ENCODE measurements at regions not wholly inside any gene's neighbourhood (a gene's known extent, or its start where the extent isn't known, plus 50 kb on each side); places are given as distances from the start of the nearest gene placed in this dataset.
"Not testable (repeated sequence)": the region's sequence is repeated elsewhere in the genome, so short reads cannot be mapped to it uniquely, and the experiment has no call there.

- DNase-seq (ENCODE audit: low read depth, low spot score), result no peak
- ChIA-PET CTCF (no interaction called here), POLR2A (no interaction called here)
- no peak for TF ChIP-seq CTCF (IDR thresholded peaks at IDR 0.05; ENCODE audit: insufficient read depth, low read length, missing control alignments)
- no peak overlapping the region for H3K4me3 ChIP-seq (ENCODE audit: low read depth, low read length)
Observed at GRCh38 chr17:22373911-22374310, 681.6 kb downstream of the KCNJ18 start.

- H3K4me3 ChIP-seq (ENCODE audit: low read depth, low read length), result no peak overlapping the region
- ChIA-PET POLR2A (no interaction called here), CTCF (no interaction called here)
- DNase-seq (ENCODE audit: low read depth, low spot score), result no peak
- TF ChIP-seq CTCF (IDR thresholded peaks at IDR 0.05; ENCODE audit: insufficient read depth, low read length, missing control alignments), result no peak
Observed at GRCh38 chr17:22374741-22375140, 682.4 kb downstream of the KCNJ18 start.

GRCh38 chr17:22376747-22377146 is 684.4 kb downstream of the KCNJ18 start:
- H3K4me3 ChIP-seq (ENCODE audit: low read depth, low read length); CTCF ChIA-PET; DNase-seq (ENCODE audit: low read depth, low spot score); POLR2A ChIA-PET: not testable (repeated sequence)

GRCh38 chr17:22378748-22379147 is 686.4 kb downstream of the KCNJ18 start:
- POLR2A ChIA-PET; DNase-seq (ENCODE audit: low read depth, low spot score); H3K4me3 ChIP-seq (ENCODE audit: low read depth, low read length); CTCF ChIA-PET: not testable (repeated sequence)

GRCh38 chr17:22381589-22381988 is 689.3 kb downstream of the KCNJ18 start:
- H3K4me3 ChIP-seq (ENCODE audit: low read depth, low read length); CTCF ChIA-PET; DNase-seq (ENCODE audit: low read depth, low spot score); POLR2A ChIA-PET: not testable (repeated sequence)

- POLR2A ChIA-PET; DNase-seq (ENCODE audit: low read depth, low spot score); H3K4me3 ChIP-seq (ENCODE audit: low read depth, low read length); CTCF ChIA-PET: not testable (repeated sequence)
Observed at GRCh38 chr17:22383772-22384460, 691.6 kb downstream of the KCNJ18 start.

- H3K4me3 ChIP-seq (ENCODE audit: low read depth, low read length); CTCF ChIA-PET; POLR2A ChIA-PET; DNase-seq (ENCODE audit: low read depth, low spot score): not testable (repeated sequence)
Observed at GRCh38 chr17:22384461-22384800, 692.1 kb downstream of the KCNJ18 start.

- H3K4me3 ChIP-seq (ENCODE audit: low read depth, low read length); DNase-seq (ENCODE audit: low read depth, low spot score); POLR2A ChIA-PET; CTCF ChIA-PET: not testable (repeated sequence)
Observed at GRCh38 chr17:22398446-22398845, 706.1 kb downstream of the KCNJ18 start.

- POLR2A ChIA-PET, result not testable (repeated sequence)
Observed at GRCh38 chr17:22399037-22399436, 706.7 kb downstream of the KCNJ18 start.

GRCh38 chr17:22405080-22405479 is 712.8 kb downstream of the KCNJ18 start:
- CTCF ChIA-PET; H3K4me3 ChIP-seq (ENCODE audit: low read depth, low read length); DNase-seq (ENCODE audit: low read depth, low spot score); POLR2A ChIA-PET: not testable (repeated sequence)

More at GRCh38 chr17:22399037-22399436, 706.7 kb downstream of the KCNJ18 start:
- CTCF ChIA-PET; H3K4me3 ChIP-seq (ENCODE audit: low read depth, low read length); DNase-seq (ENCODE audit: low read depth, low spot score): not testable (repeated sequence)

GRCh38 chr17:22409160-22409751 is 716.9 kb downstream of the KCNJ18 start:
- DNase-seq (ENCODE audit: low read depth, low spot score), result no peak
- CTCF ChIA-PET, result no interaction called here
- TF ChIP-seq CTCF (IDR thresholded peaks at IDR 0.05; ENCODE audit: insufficient read depth, low read length, missing control alignments), result no peak
- no peak overlapping the region for H3K4me3 ChIP-seq (ENCODE audit: low read depth, low read length)
- POLR2A ChIA-PET, result no interaction called here
